Lung (tissue), 11 donors: ENCODE measurements at regions not wholly inside any gene's neighbourhood (a gene's known extent, or its start where the extent isn't known, plus 50 kb on each side); places are given as distances from the start of the nearest gene placed in this dataset.

ENCODE experiments used
- ATAC-seq: fragments of 200-7000 bp; cut with Tn5 transposase; one replicate; pipeline ENCODE4 v1.9.1; 2020; ENCODE audit warnings: moderate number of reproducible peaks; ENCODE audit not compliant: insufficient read depth, low FRiP score
- DNase-seq, 3 donors: peaks; one replicate each; pipeline ENCODE4 v3.0.0-alpha.2; 2013 to 2017
- H3K27ac ChIP-seq, 2 donors: one replicate each; pipeline ENCODE4 v1.5.1; 2013; ENCODE audit warnings: mild to moderate bottlenecking in 2 of 2, moderate library complexity in 2 of 2, control low read depth in 1 of 2, inconsistent platforms in 1 of 2, low read depth in 1 of 2, low read length in 1 of 2
- H3K27me3 ChIP-seq, 3 donors: one replicate each; pipeline ENCODE4 v1.5.1; 2013; ENCODE audit warnings: low read length in 2 of 3; ENCODE audit not compliant: control insufficient read depth in 3 of 3, insufficient read depth in 3 of 3
- H3K36me3 ChIP-seq, 4 donors: one replicate each; pipeline ENCODE4 v1.5.1; 2013; ENCODE audit warnings: low read length in 4 of 4, mild to moderate bottlenecking in 1 of 4, moderate library complexity in 1 of 4; ENCODE audit not compliant: control insufficient read depth in 4 of 4, insufficient read depth in 4 of 4
- H3K4me1 ChIP-seq, 5 donors: one replicate each; pipeline ENCODE4 v1.5.1; 2013; ENCODE audit warnings: low read length in 5 of 5, mild to moderate bottlenecking in 2 of 5, moderate library complexity in 1 of 5; ENCODE audit not compliant: control insufficient read depth in 5 of 5, insufficient read depth in 5 of 5
- H3K4me3 ChIP-seq: one replicate; pipeline ENCODE4 v1.5.1; 2013; ENCODE audit warnings: mild to moderate bottlenecking, control low read depth, moderate library complexity
- H3K9ac ChIP-seq, 2 donors: one replicate each; pipeline ENCODE4 v1.5.1; 2013; ENCODE audit warnings: low read length in 2 of 2, control low read depth in 1 of 2; ENCODE audit not compliant: insufficient read depth in 1 of 2
- H3K9me3 ChIP-seq, 4 donors: one replicate each; pipeline ENCODE4 v1.5.1; 2013; ENCODE audit warnings: low read length in 3 of 4, mild to moderate bottlenecking in 1 of 4, moderate library complexity in 1 of 4; ENCODE audit not compliant: control insufficient read depth in 4 of 4, insufficient read depth in 3 of 4
- WGBS, 2 donors: extraction: QIAGEN DNeasy Blood & Tissue Kit; methylation state at CpG; one replicate each; pipeline ENCODE4 v1.1.7; 2013; 5-methylcytosine and 5-hydroxymethylcytosine counted together
- TF ChIP-seq, protein P1 (sequence below): IDR thresholded peaks from 2 replicates; pipeline ENCODE4 v1.5.1; 2012; ENCODE audit warnings: mild to moderate bottlenecking; ENCODE audit errors: control extremely low read depth, extremely low read depth
- donor health status: control.
- donor health status: control.
- donor health status: Bipolar disorder and iron deficiency.
- donor health status: healthy.
- donor health status: DM: yes; HTN: yes; CAD: no.

GRCh38 chr14:89473989-89474388 is 57.0 kb upstream of the FOXN3 start:
- Histone ChIP-seq H3K4me1 (peaks cover 0 to 8% (median 0%) of the 10 kb centered on the region in 5 donors), H3K36me3 (no peaks in the 10 kb centered on the region), H3K9me3 (no peaks in the 10 kb centered on the region), H3K27ac (no peak overlapping the region), H3K27me3 (no peaks in the 10 kb centered on the region), H3K4me3 (no peak overlapping the region), H3K9ac (no peak overlapping the region)
- 96 to 99% methylated on average over 2 of the region's 2 CpGs for WGBS, 2 donors
- DNase-seq (no peak), ATAC-seq (no peak)
- TF ChIP-seq, protein P1, sequence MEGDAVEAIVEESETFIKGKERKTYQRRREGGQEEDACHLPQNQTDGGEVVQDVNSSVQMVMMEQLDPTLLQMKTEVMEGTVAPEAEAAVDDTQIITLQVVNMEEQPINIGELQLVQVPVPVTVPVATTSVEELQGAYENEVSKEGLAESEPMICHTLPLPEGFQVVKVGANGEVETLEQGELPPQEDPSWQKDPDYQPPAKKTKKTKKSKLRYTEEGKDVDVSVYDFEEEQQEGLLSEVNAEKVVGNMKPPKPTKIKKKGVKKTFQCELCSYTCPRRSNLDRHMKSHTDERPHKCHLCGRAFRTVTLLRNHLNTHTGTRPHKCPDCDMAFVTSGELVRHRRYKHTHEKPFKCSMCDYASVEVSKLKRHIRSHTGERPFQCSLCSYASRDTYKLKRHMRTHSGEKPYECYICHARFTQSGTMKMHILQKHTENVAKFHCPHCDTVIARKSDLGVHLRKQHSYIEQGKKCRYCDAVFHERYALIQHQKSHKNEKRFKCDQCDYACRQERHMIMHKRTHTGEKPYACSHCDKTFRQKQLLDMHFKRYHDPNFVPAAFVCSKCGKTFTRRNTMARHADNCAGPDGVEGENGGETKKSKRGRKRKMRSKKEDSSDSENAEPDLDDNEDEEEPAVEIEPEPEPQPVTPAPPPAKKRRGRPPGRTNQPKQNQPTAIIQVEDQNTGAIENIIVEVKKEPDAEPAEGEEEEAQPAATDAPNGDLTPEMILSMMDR: no peak

DNA sequence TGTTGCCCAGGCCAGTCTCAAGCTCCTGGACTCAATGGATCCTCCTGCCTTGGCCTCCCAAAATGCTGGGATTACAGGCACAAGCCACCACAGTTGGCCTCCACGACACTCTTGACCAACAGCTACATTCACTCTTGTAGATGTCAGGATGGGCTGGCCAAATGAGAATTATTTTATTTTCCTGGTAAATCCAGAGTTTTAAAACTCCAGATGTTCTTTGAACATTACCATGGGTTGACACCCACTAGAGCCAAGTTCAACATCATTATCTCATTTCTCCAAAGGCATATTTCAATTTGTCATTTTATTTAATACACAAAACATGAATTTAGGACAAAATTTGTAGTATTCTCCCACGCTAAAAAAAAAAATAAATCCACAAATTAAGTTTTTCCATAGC is 56.5 kb upstream of the FOXN3 start:
- DNase-seq (no peak), ATAC-seq (no peak)
- Histone ChIP-seq H3K4me3 (no peak overlapping the region), H3K4me1 (peaks cover 0 to 8% (median 0%) of the 10 kb centered on the region in 5 donors), H3K27me3 (no peaks in the 10 kb centered on the region), H3K27ac (no peak overlapping the region), H3K9me3 (no peaks in the 10 kb centered on the region), H3K9ac (no peak overlapping the region), H3K36me3 (no peaks in the 10 kb centered on the region)
- WGBS, 2 donors: 91 to 97% methylated on average over 2 of the region's 2 CpGs
- TF ChIP-seq, protein P1: no peak

- Histone ChIP-seq H3K4me3 (no peak overlapping the region), H3K36me3 (no peaks in the 10 kb centered on the region), H3K4me1 (peaks cover 0 to 8% (median 0%) of the 10 kb centered on the region in 5 donors), H3K27ac (no peak overlapping the region), H3K27me3 (no peaks in the 10 kb centered on the region), H3K9me3 (no peaks in the 10 kb centered on the region), H3K9ac (no peak overlapping the region)
- ATAC-seq (no peak), DNase-seq (no peak)
- TF ChIP-seq, protein P1: no peak
- WGBS, 2 donors: 95 to 97% methylated on average over 6 of the region's 6 CpGs
Measured at GRCh38 chr14:89470401-89470800, 53.4 kb upstream of the FOXN3 start.
